Spleen (tissue), 7 donors: ENCODE measurements at regions not wholly inside any gene's neighbourhood (a gene's known extent, or its start where the extent isn't known, plus 50 kb on each side); places are given as distances from the start of the nearest gene placed in this dataset.

ENCODE experiments used
- CTCF ChIP-seq, 11 experiments: fragments of 200-600 bp in 7 of 11; fragments of 450-650 bp in 4 of 11; sonication (generic) in 4 of 11; IDR thresholded peaks in 8 of 11; conservative IDR thresholded peaks in 3 of 11; 1 replicate in 7 of 11; 2 replicates in 4 of 11; pipeline versions ENCODE4 v1.4.0 to v1.8.0; 2016 to 2021; ENCODE audit warnings: antibody characterized with exemption in 11 of 11, inconsistent platforms in 4 of 11, mild to moderate bottlenecking in 1 of 11
- POLR2A ChIP-seq, 3 donors: fragments of 450-650 bp; IDR thresholded peaks; one replicate each; pipeline ENCODE4 v1.5.1; 2017; ENCODE audit warnings: antibody characterized with exemption in 3 of 3, mild to moderate bottlenecking in 1 of 3
- POLR2AphosphoS5 ChIP-seq, 3 donors: sonication (generic); formaldehyde crosslinking; IDR thresholded peaks; one replicate each; pipeline ENCODE4 v1.5.1; 2017; ENCODE audit warnings: antibody characterized with exemption in 3 of 3
- donor health status: DM: no; HTN: no; CAD: no; lungs with moderate emphysema.
- donor health status: DM: no; HTN: no; CAD: no.
- donor health status: DM: no; HTN: no; CAD: no.

DNA sequence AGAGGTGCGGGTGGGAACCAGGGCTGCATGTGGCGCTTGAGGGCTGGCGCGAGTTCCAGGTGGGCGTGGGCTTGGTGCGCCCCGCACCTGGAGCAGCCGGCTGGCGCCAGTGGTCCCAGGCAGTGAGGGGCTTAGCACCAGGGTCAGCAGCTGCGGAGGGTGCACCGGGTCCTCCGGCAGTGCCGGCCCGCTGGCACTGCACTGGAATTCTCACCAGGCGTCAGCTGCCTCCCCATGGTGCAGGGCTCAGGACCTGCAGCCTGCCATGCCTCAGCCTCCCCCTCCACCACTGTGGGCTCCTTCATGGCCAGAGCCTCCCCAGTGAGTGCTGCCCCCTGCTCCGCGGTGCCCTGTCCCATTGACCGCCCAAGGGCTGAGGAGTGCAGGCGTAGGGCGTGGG, 174.0 kb downstream of the ADAM29 start:
- TF ChIP-seq POLR2A (IDR thresholded peaks at IDR 0.05) (no peak), CTCF (IDR thresholded peaks at IDR 0.05 in 8 of 11, conservative IDR thresholded peaks at IDR 0.05 in 3 of 11) (no peak), POLR2AphosphoS5 (IDR thresholded peaks at IDR 0.05) (no peak)
